Prostate gland (tissue), 2 donors: ENCODE measurements at regions not wholly inside any gene's neighbourhood (a gene's known extent, or its start where the extent isn't known, plus 50 kb on each side); places are given as distances from the start of the nearest gene placed in this dataset.

Source experiments
- DNase-seq: peaks from one replicate; pipeline ENCODE4 v3.0.0-alpha.2; 2019; ENCODE audit warnings: low spot score
- H3K27ac ChIP-seq, 2 donors: fragments of 200-600 bp; sonication (generic); 2 replicates each; pipeline ENCODE4 v1.5.1; 2017 to 2019
- H3K27me3 ChIP-seq: fragments of 200-600 bp; sonication (generic); replicated peaks from 2 replicates; pipeline ENCODE4 v1.5.1; 2019; ENCODE audit not compliant: insufficient read depth
- H3K36me3 ChIP-seq, 2 donors: fragments of 200-600 bp; sonication (generic); 1 replicate in 1 of 2; 2 replicates in 1 of 2; pipeline versions ENCODE4 v1.5.1 to v1.8.1; 2017 to 2019
- H3K4me1 ChIP-seq: fragments of 200-600 bp; sonication (generic); replicated peaks from 2 replicates; pipeline ENCODE4 v1.5.1; 2019
- H3K4me3 ChIP-seq, 2 donors: fragments of 200-600 bp; sonication (generic); 2 replicates each; pipeline ENCODE4 v1.5.1; 2017 to 2019
- H3K9me3 ChIP-seq: fragments of 200-600 bp; sonication (generic); 2 replicates; pipeline ENCODE4 v1.5.1; 2017
- CTCF ChIP-seq, 4 experiments: fragments of 200-600 bp in 2 of 4; fragments of 450-650 bp in 2 of 4; sonication (generic) in 2 of 4; IDR thresholded peaks; 1 replicate in 3 of 4; 2 replicates in 1 of 4; pipeline ENCODE4 v1.5.1; 2016 to 2019; ENCODE audit warnings: antibody characterized with exemption in 4 of 4, mild to moderate bottlenecking in 2 of 4, moderate library complexity in 2 of 4
- POLR2A ChIP-seq: fragments of 450-650 bp; IDR thresholded peaks from one replicate; pipeline ENCODE4 v1.6.1; 2016; ENCODE audit warnings: antibody characterized with exemption, mild to moderate bottlenecking
- POLR2AphosphoS5 ChIP-seq: sonication (generic); formaldehyde crosslinking; IDR thresholded peaks from one replicate; pipeline ENCODE4 v1.6.1; 2017; ENCODE audit warnings: antibody characterized with exemption
- WGBS: methylation state at CpG from one replicate; pipeline ENCODE4 v1.1.5; 2018; 5-methylcytosine and 5-hydroxymethylcytosine counted together
- intact Hi-C: fragments of 100-400 bp; cut with DNase I; formaldehyde crosslinking; loops from one replicate; pipeline ENCODE4 v1.14.2; 2022

DNA sequence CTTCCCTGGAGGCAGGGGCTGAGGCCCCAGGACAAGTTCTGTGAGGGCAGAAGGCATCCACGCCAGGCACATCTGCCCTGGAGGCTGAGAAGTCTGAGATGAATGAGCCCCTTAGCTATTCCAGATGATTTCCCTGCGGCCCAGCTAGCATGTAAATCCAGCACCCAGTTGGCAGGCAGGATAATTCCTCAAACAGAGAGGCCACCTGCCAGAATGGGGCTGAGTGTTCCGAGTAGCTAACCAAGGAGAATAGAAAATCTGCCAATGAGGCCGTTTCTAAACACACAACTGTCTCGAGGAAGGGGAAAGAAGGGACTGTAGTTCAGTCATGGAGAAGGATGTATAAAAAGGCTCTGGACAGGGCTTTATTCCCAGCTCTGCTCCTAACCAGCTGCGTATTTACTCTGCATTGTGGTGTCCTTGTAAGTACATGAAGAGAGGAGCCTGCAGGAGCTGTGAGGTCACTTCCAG, 211.4 kb upstream of the CDYL start:
- Histone ChIP-seq H3K27ac (no peak overlapping the region), H3K4me1 (no peaks in the 10 kb centered on the region), H3K27me3 (no peaks in the 10 kb centered on the region), H3K9me3 (no peaks in the 10 kb centered on the region), H3K36me3 (no peaks in the 10 kb centered on the region), H3K4me3 (no peak overlapping the region)
- intact Hi-C loops, result no loop called here
- no peak for DNase-seq
- no peak for TF ChIP-seq POLR2AphosphoS5
- TF ChIP-seq POLR2A, result no peak
- no peak for TF ChIP-seq CTCF (IDR thresholded peaks at IDR 0.05)
- WGBS, result 36% methylated on average over 6 of the region's 6 CpGs

DNA sequence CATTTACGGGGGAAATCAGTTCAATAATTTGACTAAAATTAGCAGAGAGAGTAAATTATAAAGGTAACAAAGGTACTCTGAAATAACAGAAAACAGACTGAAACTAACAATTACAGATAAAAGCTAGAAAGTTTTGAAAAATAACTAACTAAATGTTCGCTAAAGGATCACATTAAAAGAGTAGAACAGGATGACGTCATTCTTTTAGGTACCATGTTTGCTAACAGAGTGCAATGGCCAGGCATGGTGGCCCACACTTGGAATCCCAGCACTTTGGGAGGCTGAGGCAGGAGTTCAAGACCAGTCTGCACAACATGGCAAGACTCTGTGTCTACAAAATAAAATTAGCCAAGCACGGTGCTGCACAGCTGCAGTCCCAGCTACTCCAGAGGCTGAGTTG, 212.3 kb upstream of the CDYL start:
- Histone ChIP-seq H3K4me3 (no peak overlapping the region), H3K27ac (no peak overlapping the region), H3K9me3 (no peaks in the 10 kb centered on the region), H3K4me1 (no peaks in the 10 kb centered on the region), H3K27me3 (no peaks in the 10 kb centered on the region), H3K36me3 (no peaks in the 10 kb centered on the region)
- no peak for DNase-seq
- 94% methylated on average over 4 of the region's 4 CpGs for WGBS
- TF ChIP-seq CTCF (IDR thresholded peaks at IDR 0.05) (no peak), POLR2A (no peak), POLR2AphosphoS5 (no peak)
- intact Hi-C loops, result no loop called here

- DNase-seq, result no peak
- WGBS, result 83% methylated on average over 5 of the region's 5 CpGs
- Histone ChIP-seq H3K9me3 (no peaks in the 10 kb centered on the region), H3K4me3 (no peak overlapping the region), H3K27ac (no peak overlapping the region), H3K36me3 (no peaks in the 10 kb centered on the region), H3K27me3 (no peaks in the 10 kb centered on the region), H3K4me1 (no peaks in the 10 kb centered on the region)
- TF ChIP-seq CTCF (IDR thresholded peaks at IDR 0.05) (no peak), POLR2A (no peak), POLR2AphosphoS5 (no peak)
- intact Hi-C loops, result no loop called here
Measured at GRCh38 chr6:4563156-4563555, 213.0 kb upstream of the CDYL start.

DNA sequence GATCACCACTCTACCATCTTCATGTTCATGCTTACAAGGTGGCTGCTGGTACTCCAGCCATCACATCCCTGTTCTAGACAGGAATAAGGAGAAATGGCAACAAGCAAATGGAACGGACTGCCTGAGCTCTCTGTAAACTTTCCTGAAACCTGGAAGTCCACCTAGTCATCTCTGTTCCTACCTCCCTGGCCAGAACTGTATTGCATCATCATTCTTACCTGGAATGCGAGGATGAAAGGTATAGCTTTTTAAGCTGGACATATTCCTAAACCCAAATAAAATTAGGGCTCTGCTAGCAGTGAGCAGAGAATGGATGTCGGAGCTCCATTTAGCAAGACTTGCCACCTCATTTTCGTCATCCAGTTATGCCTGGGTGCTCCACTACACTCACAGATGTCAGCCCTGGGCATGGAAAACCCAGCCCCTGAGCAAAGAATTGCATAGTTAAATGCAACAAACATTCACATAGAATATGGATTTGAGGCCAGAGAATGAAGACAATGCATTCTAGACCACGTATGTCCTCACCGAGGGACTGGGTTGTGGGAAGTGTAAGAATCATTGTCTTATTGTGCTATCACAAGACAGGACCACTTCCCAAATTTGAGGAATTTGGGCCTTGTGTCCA, 214.3 kb upstream of the CDYL start:
- intact Hi-C loops, result no loop called here
- no peak overlapping the region for H3K27ac ChIP-seq
- TF ChIP-seq CTCF (IDR thresholded peaks at IDR 0.05) (no peak), POLR2AphosphoS5 (no peak), POLR2A (no peak)
- no peaks in the 10 kb centered on the region for H3K27me3 ChIP-seq
- no peaks in the 10 kb centered on the region for H3K4me1 ChIP-seq
- H3K36me3 ChIP-seq, result no peaks in the 10 kb centered on the region
- no peaks in the 10 kb centered on the region for H3K9me3 ChIP-seq
- no peak for DNase-seq
- no peak overlapping the region for H3K4me3 ChIP-seq
- WGBS, result 94% methylated on average over 6 of the region's 6 CpGs

- no peak for DNase-seq
- TF ChIP-seq CTCF (IDR thresholded peaks at IDR 0.05) (no peak), POLR2A (no peak), POLR2AphosphoS5 (no peak)
- Histone ChIP-seq H3K4me1 (no peaks in the 10 kb centered on the region), H3K36me3 (no peaks in the 10 kb centered on the region), H3K4me3 (no peak overlapping the region), H3K9me3 (no peaks in the 10 kb centered on the region), H3K27me3 (no peaks in the 10 kb centered on the region), H3K27ac (no peak overlapping the region)
- intact Hi-C loops, result no loop called here
- 90% methylated on average over 3 of the region's 3 CpGs for WGBS
Measured at GRCh38 chr6:4561078-4561435, 215.1 kb upstream of the CDYL start.
